SK-N-SH (cell line): ENCODE measurements at regions not wholly inside any gene's neighbourhood (a gene's known extent, or its start where the extent isn't known, plus 50 kb on each side); places are given as distances from the start of the nearest gene placed in this dataset.

Source experiments
- CTCF ChIA-PET: fragments of 300-600, 350-600 bp; formaldehyde crosslinking; extraction: SDS; loops from one replicate; lab custom pipeline; 2021; lab: Yijun Ruan, JAX
- POLR2A ChIA-PET: fragments of 350-600 bp; sonication (Branson Sonifier 250); formaldehyde crosslinking; extraction: SDS; loops from one replicate; lab custom pipeline; 2020; ENCODE audit warnings: antibody characterized with exemption, inconsistent platforms; lab: Yijun Ruan, JAX
- DNase-seq: peaks from one replicate; pipeline ENCODE4 v3.0.0; 2012
- H2AFZ ChIP-seq: fragments of 200-600 bp; sonication (generic); 2 replicates; pipeline ENCODE4 v1.8.1; 2016; ENCODE audit warnings: antibody characterized with exemption, mild to moderate bottlenecking, low read depth
- H3F3A ChIP-seq: fragments of 200-600 bp; sonication (generic); replicated peaks from 2 replicates; pipeline ENCODE3; 2016; ENCODE audit warnings: antibody characterized with exemption, mild to moderate bottlenecking; ENCODE audit not compliant: insufficient read depth
- H3K27ac ChIP-seq, 2 experiments: fragments of 200-500 bp in 1 of 2; fragments of 200-600 bp in 1 of 2; sonication (Bioruptor generic) in 1 of 2; sonication (generic), shearing (Covaris generic) in 1 of 2; 2 replicates each; pipeline versions ENCODE4 v1.5.1 to v1.6.1; 2014 to 2016; ENCODE audit warnings: low read depth in 2 of 2, inconsistent platforms in 1 of 2, low read length in 1 of 2, mild to moderate bottlenecking in 1 of 2, mixed read lengths in 1 of 2
- H3K27me3 ChIP-seq: fragments of 200-600 bp; sonication (generic), shearing (Covaris generic); 2 replicates; pipeline ENCODE4 v1.6.1; 2016; ENCODE audit warnings: mixed run types; ENCODE audit not compliant: insufficient read depth
- H3K36me3 ChIP-seq, 2 experiments: fragments of 200-500 bp in 1 of 2; fragments of 200-600 bp in 1 of 2; sonication (Bioruptor generic) in 1 of 2; sonication (generic) in 1 of 2; replicated peaks in 1 of 2; 2 replicates each; pipeline versions ENCODE3 to v1.5.1; 2014 to 2016; ENCODE audit warnings: low read length in 1 of 2, mild to moderate bottlenecking in 1 of 2; ENCODE audit not compliant: insufficient read depth in 2 of 2, control insufficient read depth in 1 of 2
- H3K4me1 ChIP-seq, 2 experiments: fragments of 200-500 bp in 1 of 2; fragments of 200-600 bp in 1 of 2; sonication (Bioruptor generic) in 1 of 2; sonication (generic), shearing (Covaris generic) in 1 of 2; 2 replicates each; pipeline versions ENCODE4 v1.5.1 to v1.6.1; 2014 to 2016; ENCODE audit warnings: low read depth in 1 of 2, low read length in 1 of 2, mixed run types in 1 of 2; ENCODE audit not compliant: insufficient read depth in 2 of 2, control insufficient read depth in 1 of 2
- H3K4me2 ChIP-seq: fragments of 200-600 bp; sonication (generic), shearing (Covaris generic); 2 replicates; pipeline ENCODE4 v1.6.1; 2017; ENCODE audit warnings: mixed run types
- H3K4me3 ChIP-seq, 2 experiments: fragments of 200-500 bp in 1 of 2; fragments of 200-600 bp in 1 of 2; sonication (Bioruptor generic) in 1 of 2; sonication (generic), shearing (Covaris generic) in 1 of 2; 2 replicates each; pipeline versions ENCODE4 v1.5.1 to v1.8.1; 2014 to 2016; ENCODE audit warnings: low read depth in 2 of 2, inconsistent platforms in 1 of 2, low read length in 1 of 2, mild to moderate bottlenecking in 1 of 2, mixed read lengths in 1 of 2, moderate library complexity in 1 of 2
- H3K79me2 ChIP-seq: fragments of 200-600 bp; sonication (generic); 2 replicates; pipeline ENCODE4 v1.8.1; 2017; ENCODE audit warnings: mild to moderate bottlenecking; ENCODE audit not compliant: insufficient read depth
- H3K9ac ChIP-seq: fragments of 200-600 bp; sonication (generic); 2 replicates; pipeline ENCODE4 v1.6.1; 2017; ENCODE audit warnings: mixed run types
- H3K9me2 ChIP-seq: fragments of 200-600 bp; sonication (generic); 2 replicates; pipeline ENCODE4 v1.6.1; 2017; ENCODE audit warnings: mixed run types
- H3K9me3 ChIP-seq: fragments of 200-600 bp; sonication (generic); 2 replicates; pipeline ENCODE4 v1.6.1; 2017; ENCODE audit warnings: mixed run types, mild to moderate bottlenecking, moderate library complexity
- H4K20me1 ChIP-seq: fragments of 200-600 bp; sonication (generic); 2 replicates; pipeline ENCODE4 v1.6.1; 2017; ENCODE audit warnings: mild to moderate bottlenecking, mixed run types; ENCODE audit not compliant: insufficient read depth
- CHD2 ChIP-seq: fragments of 150-350 bp; IDR thresholded peaks from 2 replicates; pipeline ENCODE4 v1.6.1; 2018; ENCODE audit warnings: low read length; ENCODE audit not compliant: partially characterized antibody
- ELF1 ChIP-seq: IDR thresholded peaks from 2 replicates; pipeline ENCODE4 v1.4.0; 2012
- EP300 ChIP-seq, 2 experiments: IDR thresholded peaks; 2 replicates each; pipeline versions ENCODE4 v1.4.0 to v1.6.1; 2012; ENCODE audit warnings: borderline replicate concordance in 1 of 2, low read depth in 1 of 2, low read length in 1 of 2
- EZH2phosphoT487 ChIP-seq: fragments of 200-600 bp; sonication (generic); IDR thresholded peaks from 2 replicates; pipeline ENCODE4 v1.6.1; 2017; ENCODE audit warnings: low read depth, mixed run types, mild to moderate bottlenecking, antibody characterized with exemption, moderate library complexity, borderline replicate concordance
- FOSL2 ChIP-seq: IDR thresholded peaks from 2 replicates; pipeline ENCODE4 v1.4.0; 2012; ENCODE audit warnings: low read depth, mild to moderate bottlenecking, moderate library complexity, borderline replicate concordance
- FOXM1 ChIP-seq: IDR thresholded peaks from 2 replicates; pipeline ENCODE4 v1.4.0; 2012; ENCODE audit warnings: low read depth, mild to moderate bottlenecking
- GABPA ChIP-seq: IDR thresholded peaks from 2 replicates; pipeline ENCODE4 v1.4.0; 2012; ENCODE audit warnings: low read depth, mild to moderate bottlenecking
- GATA2 ChIP-seq: sonication (generic); formaldehyde crosslinking; IDR thresholded peaks from 2 replicates; pipeline ENCODE4 v1.5.0; 2020; ENCODE audit warnings: mild to moderate bottlenecking, missing genetic modification reagents
- JUND ChIP-seq: IDR thresholded peaks from 2 replicates; pipeline ENCODE4 v1.4.0; 2012
- MEF2A ChIP-seq: IDR thresholded peaks from 2 replicates; pipeline ENCODE4 v1.4.0; 2012; ENCODE audit warnings: low read depth, borderline replicate concordance
- MXI1 ChIP-seq: IDR thresholded peaks from 2 replicates; pipeline ENCODE4 v1.6.1; 2012; ENCODE audit warnings: mild to moderate bottlenecking, low read depth, low read length, improper control_type of control experiment
- NFIC ChIP-seq: IDR thresholded peaks from 2 replicates; pipeline ENCODE4 v1.4.0; 2012; ENCODE audit warnings: borderline replicate concordance
- NRF1 ChIP-seq: IDR thresholded peaks from 2 replicates; pipeline ENCODE4 v1.6.1; 2012; ENCODE audit warnings: low read depth, mild to moderate bottlenecking, low read length
- PBX3 ChIP-seq: IDR thresholded peaks from 2 replicates; pipeline ENCODE4; 2012
- RAD21 ChIP-seq: IDR thresholded peaks from 2 replicates; pipeline ENCODE4 v1.6.1; 2012; ENCODE audit warnings: mild to moderate bottlenecking, low read length
- RCOR1 ChIP-seq: fragments of 150-350 bp; IDR thresholded peaks from 2 replicates; pipeline ENCODE4 v1.6.1; 2017; ENCODE audit warnings: antibody characterized with exemption, low read length
- RFX5 ChIP-seq: IDR thresholded peaks from 2 replicates; pipeline ENCODE4 v1.6.1; 2012; ENCODE audit warnings: mild to moderate bottlenecking, improper control_type of control experiment, low read length
- RXRA ChIP-seq: IDR thresholded peaks from 2 replicates; pipeline ENCODE4 v1.4.0; 2012; ENCODE audit warnings: low read depth, mild to moderate bottlenecking, borderline replicate concordance
- TAF1 ChIP-seq: IDR thresholded peaks from 2 replicates; pipeline ENCODE4 v1.6.1; 2012; ENCODE audit warnings: low read depth, mild to moderate bottlenecking, low read length, moderate library complexity, borderline replicate concordance
- TCF12 ChIP-seq: IDR thresholded peaks from 2 replicates; pipeline ENCODE4 v1.4.0; 2012
- TEAD4 ChIP-seq: IDR thresholded peaks from 2 replicates; pipeline ENCODE4 v1.4.0; 2012; ENCODE audit warnings: mild to moderate bottlenecking, borderline replicate concordance; ENCODE audit not compliant: insufficient read depth
- USF1 ChIP-seq: IDR thresholded peaks from 2 replicates; pipeline ENCODE4 v1.4.0; 2012; ENCODE audit warnings: low read depth, borderline replicate concordance
- USF2 ChIP-seq: fragments of 150-350 bp; IDR thresholded peaks from 2 replicates; pipeline ENCODE4 v1.6.1; 2017; ENCODE audit warnings: antibody characterized with exemption, low read length, low read depth, borderline replicate concordance
- WGBS: methylation state at CpG from one replicate; pipeline ENCODE4 v1.1.6; 2017; ENCODE audit warnings: low lambda C conversion rate; 5-methylcytosine and 5-hydroxymethylcytosine counted together

GRCh38 chr2:7646024-7646423 lies 728.8 kb downstream of the RNF144A start:
- H4K20me1 ChIP-seq = no peaks in the 10 kb centered on the region
- 26% methylated on average over 3 of the region's 3 CpGs for WGBS
- H3K9ac ChIP-seq = no peak overlapping the region
- no peaks in the 10 kb centered on the region for H3K79me2 ChIP-seq
- H3K4me2 ChIP-seq = no peak overlapping the region
- H3K9me3 ChIP-seq = no peaks in the 10 kb centered on the region
- peak; percentile 77; the same call in 1 of the 2 replicates for TF ChIP-seq RCOR1
- TF ChIP-seq USF2 = no peak
- TF ChIP-seq JUND = no peak
- TF ChIP-seq USF1 = no peak
- TF ChIP-seq EP300 (IDR thresholded peaks at IDR 0.05; ENCODE audit: borderline replicate concordance in 1 of 2, low read depth in 1 of 2, low read length in 1 of 2) = peak in 1 of 2 experiments; percentile 63; a peak in 2 of 4 replicates
- no peak for TF ChIP-seq NRF1
- no peak for TF ChIP-seq FOXM1
- TF ChIP-seq GABPA = no peak
- no peak for TF ChIP-seq TEAD4
- no peak for TF ChIP-seq MEF2A
- no peak for TF ChIP-seq ELF1
- TF ChIP-seq EZH2phosphoT487 = no peak
- TF ChIP-seq, all 33 proteins: peak for 2
- POLR2A ChIA-PET = no interaction called here
- H3F3A ChIP-seq = no peaks in the 10 kb centered on the region
- no peak for DNase-seq
- H3K9me2 ChIP-seq = no peaks in the 10 kb centered on the region
- no peaks in the 10 kb centered on the region for H3K36me3 ChIP-seq
- CTCF ChIA-PET = interaction anchor here (0.6 to 2.5 kb wide), 6 partner anchors 10 to 1810 kb away, joined by 3 to 12 read pairs (median 4); no protein-coding TSS in a partner anchor
- no peaks in the 10 kb centered on the region for H3K27me3 ChIP-seq
- no peak overlapping the region for H2AFZ ChIP-seq
- H3K4me1 ChIP-seq = peaks cover 0 to 8% of the 10 kb centered on the region in 2 experiments; a peak in 1 of 4 replicates
- no peak overlapping the region for H3K27ac ChIP-seq
- no peak overlapping the region for H3K4me3 ChIP-seq

GRCh38 chr2:7646661-7647060 lies 729.4 kb downstream of the RNF144A start:
- DNase-seq = peak; percentile 17
- no peaks in the 10 kb centered on the region for H3K79me2 ChIP-seq
- H2AFZ ChIP-seq = no peak overlapping the region
- H3K4me3 ChIP-seq = no peak overlapping the region
- no peak overlapping the region; a peak in 1 of 4 replicates for H3K27ac ChIP-seq
- no peaks in the 10 kb centered on the region for H3K9me3 ChIP-seq
- no peak overlapping the region for H3K9ac ChIP-seq
- CTCF ChIA-PET = interaction anchor here (0.6 to 2.5 kb wide), 7 partner anchors 10 to 1811 kb away, joined by 3 to 12 read pairs (median 4); no protein-coding TSS in a partner anchor
- H3K27me3 ChIP-seq = no peaks in the 10 kb centered on the region
- H3K9me2 ChIP-seq = no peaks in the 10 kb centered on the region
- no peaks in the 10 kb centered on the region for H3F3A ChIP-seq
- peaks cover 0 to 8% of the 10 kb centered on the region in 2 experiments; a peak in 1 of 4 replicates for H3K4me1 ChIP-seq
- no peaks in the 10 kb centered on the region for H3K36me3 ChIP-seq
- WGBS = 58% methylated on average over 6 of the region's 6 CpGs
- H3K4me2 ChIP-seq = no peak overlapping the region
- H4K20me1 ChIP-seq = no peaks in the 10 kb centered on the region
- TF ChIP-seq PBX3 (no peak), USF2 (no peak), RFX5 (no peak), MEF2A (no peak), NFIC (no peak), MXI1 (no peak), GABPA (no peak), FOSL2 (no peak), CHD2 (no peak), TAF1 (no peak), RAD21 (no peak), GATA2 (CRISPR knock-in tag) (no peak), TCF12 (no peak), RXRA (no peak)
- POLR2A ChIA-PET = no interaction called here
